ENCODE measurements at regions not wholly inside any gene's neighbourhood (a gene's known extent, or its start where the extent isn't known, plus 50 kb on each side); places are given as distances from the start of the nearest gene placed in this dataset.

- Histone ChIP-seq H3K9me3 (no peaks in the 10 kb centered on the region), H3K4me1 (no peaks in the 10 kb centered on the region), H3K27ac (no peak overlapping the region), H3K36me3 (no peaks in the 10 kb centered on the region), H3K4me3 (no peak overlapping the region), H3K27me3 (no peaks in the 10 kb centered on the region)
- WGBS, 2 donors (ENCODE audit: low coverage in 1 of 2), result 69 to 100% methylated on average over 1 of the region's 1 CpG
- no peak for TF ChIP-seq POLR2AphosphoS5 (IDR thresholded peaks at IDR 0.05)
- TF ChIP-seq, protein P1, sequence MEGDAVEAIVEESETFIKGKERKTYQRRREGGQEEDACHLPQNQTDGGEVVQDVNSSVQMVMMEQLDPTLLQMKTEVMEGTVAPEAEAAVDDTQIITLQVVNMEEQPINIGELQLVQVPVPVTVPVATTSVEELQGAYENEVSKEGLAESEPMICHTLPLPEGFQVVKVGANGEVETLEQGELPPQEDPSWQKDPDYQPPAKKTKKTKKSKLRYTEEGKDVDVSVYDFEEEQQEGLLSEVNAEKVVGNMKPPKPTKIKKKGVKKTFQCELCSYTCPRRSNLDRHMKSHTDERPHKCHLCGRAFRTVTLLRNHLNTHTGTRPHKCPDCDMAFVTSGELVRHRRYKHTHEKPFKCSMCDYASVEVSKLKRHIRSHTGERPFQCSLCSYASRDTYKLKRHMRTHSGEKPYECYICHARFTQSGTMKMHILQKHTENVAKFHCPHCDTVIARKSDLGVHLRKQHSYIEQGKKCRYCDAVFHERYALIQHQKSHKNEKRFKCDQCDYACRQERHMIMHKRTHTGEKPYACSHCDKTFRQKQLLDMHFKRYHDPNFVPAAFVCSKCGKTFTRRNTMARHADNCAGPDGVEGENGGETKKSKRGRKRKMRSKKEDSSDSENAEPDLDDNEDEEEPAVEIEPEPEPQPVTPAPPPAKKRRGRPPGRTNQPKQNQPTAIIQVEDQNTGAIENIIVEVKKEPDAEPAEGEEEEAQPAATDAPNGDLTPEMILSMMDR (IDR thresholded peaks at IDR 0.05), result no peak
- TF ChIP-seq POLR2A (IDR thresholded peaks at IDR 0.05), result no peak
- no peak for TF ChIP-seq EP300 (IDR thresholded peaks at IDR 0.05)
- ATAC-seq, result no peak
These were observed 256.1 kb upstream of the GIMD1 start for GRCh38 chr4:106624671-106625070.

DNA sequence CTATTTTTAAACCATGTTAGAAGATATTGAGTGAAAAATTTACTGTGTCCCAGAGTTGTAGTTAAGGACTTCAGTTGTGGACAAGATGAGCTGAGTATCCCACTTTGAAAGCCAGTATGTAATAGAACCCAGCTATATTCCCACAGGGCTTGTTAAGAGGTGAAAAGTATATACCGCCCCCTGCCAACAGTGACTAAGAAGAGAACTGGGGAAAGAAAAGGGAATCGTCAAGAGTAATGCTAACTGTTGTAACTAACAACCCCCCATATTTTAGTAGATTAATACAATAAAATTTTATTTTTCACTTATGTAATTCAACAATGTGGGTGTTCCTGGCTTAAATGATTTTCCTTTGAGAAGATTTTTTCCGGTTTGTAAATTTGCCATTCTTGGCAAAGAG, 250.4 kb upstream of the GIMD1 start:
- no peaks in the 10 kb centered on the region for H3K9me3 ChIP-seq
- no peaks in the 10 kb centered on the region for H3K27me3 ChIP-seq
- no peaks in the 10 kb centered on the region for H3K36me3 ChIP-seq
- 69 to 76% methylated on average over 3 of the region's 3 CpGs for WGBS, 2 donors (ENCODE audit: low coverage in 1 of 2)
- ATAC-seq, result no peak
- TF ChIP-seq EP300 (IDR thresholded peaks at IDR 0.05) (no peak), POLR2AphosphoS5 (IDR thresholded peaks at IDR 0.05) (no peak), POLR2A (IDR thresholded peaks at IDR 0.05) (no peak)
- TF ChIP-seq, protein P1 (IDR thresholded peaks at IDR 0.05), result no peak
- H3K4me3 ChIP-seq, result no peak overlapping the region
- peaks cover 0 to 6% (median 0%) of the 10 kb centered on the region in 3 donors for H3K4me1 ChIP-seq
- H3K27ac ChIP-seq, result no peak overlapping the region

GRCh38 chr4:106615961-106616360, 247.4 kb upstream of the GIMD1 start:
- no peaks in the 10 kb centered on the region for H3K27me3 ChIP-seq
- TF ChIP-seq, protein P1 (IDR thresholded peaks at IDR 0.05), result no peak
- TF ChIP-seq POLR2A (IDR thresholded peaks at IDR 0.05) (no peak), EP300 (IDR thresholded peaks at IDR 0.05) (no peak), POLR2AphosphoS5 (IDR thresholded peaks at IDR 0.05) (no peak)
- 48 to 64% methylated on average over 2 of the region's 2 CpGs for WGBS, 2 donors (ENCODE audit: low coverage in 1 of 2)
- H3K9me3 ChIP-seq, result no peaks in the 10 kb centered on the region
- ATAC-seq, result no peak
- no peaks in the 10 kb centered on the region for H3K36me3 ChIP-seq
- peaks cover 0 to 8% (median 0%) of the 10 kb centered on the region in 3 donors for H3K4me1 ChIP-seq
- no peak overlapping the region for H3K27ac ChIP-seq
- no peak overlapping the region for H3K4me3 ChIP-seq

DNA sequence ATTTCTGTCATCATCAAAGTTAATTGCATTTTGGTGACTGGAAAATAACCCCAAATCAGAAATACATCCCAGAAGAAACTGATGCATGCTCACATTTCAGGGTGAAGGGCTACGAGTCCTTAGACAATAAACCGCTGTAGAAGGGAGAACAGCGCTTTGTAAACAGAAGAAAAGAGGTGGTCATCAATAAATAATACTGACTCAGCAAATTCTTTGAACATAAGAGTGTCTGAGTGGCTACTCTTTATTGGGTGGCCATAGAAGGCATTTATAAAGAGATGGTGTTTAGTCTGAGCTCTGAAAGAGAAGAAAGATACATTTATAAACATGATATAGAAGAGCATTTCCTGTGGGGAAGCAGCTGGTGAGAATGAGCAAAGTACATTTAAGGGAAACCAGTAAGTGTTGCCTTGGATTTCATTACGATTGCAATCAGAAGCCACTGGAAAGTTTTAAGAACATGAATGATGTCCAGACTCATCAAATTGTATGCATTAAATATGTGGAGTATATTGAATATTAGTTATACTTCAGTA, 246.9 kb upstream of the GIMD1 start:
- no peaks in the 10 kb centered on the region for H3K9me3 ChIP-seq
- H3K36me3 ChIP-seq, result no peaks in the 10 kb centered on the region
- WGBS, 2 donors (ENCODE audit: low coverage in 1 of 2), result 58 to 65% methylated on average over 3 to 4 of the region's 4 CpGs
- TF ChIP-seq EP300 (IDR thresholded peaks at IDR 0.05), result no peak
- no peak for TF ChIP-seq POLR2A (IDR thresholded peaks at IDR 0.05)
- no peak for TF ChIP-seq POLR2AphosphoS5 (IDR thresholded peaks at IDR 0.05)
- TF ChIP-seq, protein P1 (IDR thresholded peaks at IDR 0.05), result no peak
- peaks cover 0 to 8% (median 0%) of the 10 kb centered on the region in 3 donors for H3K4me1 ChIP-seq
- ATAC-seq, result no peak
- H3K27ac ChIP-seq, result no peak overlapping the region
- H3K27me3 ChIP-seq, result no peaks in the 10 kb centered on the region
- H3K4me3 ChIP-seq, result no peak overlapping the region

GRCh38 chr4:106614441-106614840, 245.9 kb upstream of the GIMD1 start:
- Histone ChIP-seq H3K4me3 (no peak overlapping the region), H3K4me1 (peaks cover 0 to 8% (median 0%) of the 10 kb centered on the region in 3 donors), H3K36me3 (no peaks in the 10 kb centered on the region), H3K27ac (no peak overlapping the region), H3K27me3 (no peaks in the 10 kb centered on the region), H3K9me3 (no peaks in the 10 kb centered on the region)
- WGBS, 2 donors (ENCODE audit: low coverage in 1 of 2), result 6 to 17% methylated on average over 4 of the region's 4 CpGs
- TF ChIP-seq POLR2A (IDR thresholded peaks at IDR 0.05) (no peak), EP300 (IDR thresholded peaks at IDR 0.05) (no peak), POLR2AphosphoS5 (IDR thresholded peaks at IDR 0.05) (no peak)
- TF ChIP-seq, protein P1 (IDR thresholded peaks at IDR 0.05), result no peak
- no peak for ATAC-seq
